K562 (cell line): ENCODE measurements at regions not wholly inside any gene's neighbourhood (a gene's known extent, or its start where the extent isn't known, plus 50 kb on each side); places are given as distances from the start of the nearest gene placed in this dataset.

ENCODE experiments used
- ATAC-seq: fragments of 200-7000 bp; cut with Tn5 transposase; 3 replicates; pipeline ENCODE4 v1.9.1; 2020; ENCODE audit warnings: moderate library complexity
- BruUV-seq: library from RNA; stranded (reverse); fragments of 400-500 nt; replicated peaks from 2 replicates; lab custom pipeline; 2021; lab: Mats Ljungman, UMichigan
- CTCF ChIA-PET: fragments of 300-600 bp; formaldehyde crosslinking; extraction: SDS; loops from one replicate; lab custom pipeline; 2021; ENCODE audit warnings: low intra/inter-chr PET ratio; lab: Yijun Ruan, JAX
- POLR2A ChIA-PET: fragments of 300-600, 350-650 bp; sonication (Branson Sonifier 250); formaldehyde crosslinking; extraction: SDS; loops from one replicate; lab custom pipeline; 2021; ENCODE audit warnings: antibody characterized with exemption, inconsistent platforms; lab: Yijun Ruan, JAX
- DNase-seq, 4 experiments: peaks; one replicate each; pipeline versions ENCODE4 v3.0.0 to v3.0.0-alpha.2; 2011 to 2018; ENCODE audit warnings: low spot score in 3 of 4, mixed read lengths in 3 of 4; ENCODE audit errors: extremely low read depth in 1 of 4
- FAIRE-seq: peaks from 2 replicates; lab custom pipeline; 2011; peaks lifted over from hg19 to GRCh38; lab: Jason Lieb, UNC
- H2AFZ ChIP-seq: 2 replicates; pipeline ENCODE4 v1.6.0; 2011; ENCODE audit warnings: low read depth, low read length, control low read depth, inconsistent platforms
- H3K27ac ChIP-seq: fragments of 200-600 bp; 3 replicates; pipeline ENCODE4 v1.8.0; 2011; ENCODE audit warnings: low read depth, mild to moderate bottlenecking, control low read depth, inconsistent platforms, low read length, moderate library complexity, mixed read lengths; ENCODE audit errors: extremely low read depth
- H3K27me3 ChIP-seq, 2 experiments: fragments of 300-600 bp in 1 of 2; 2 replicates in 1 of 2; 3 replicates in 1 of 2; pipeline versions ENCODE4 v1.6.0 to v1.8.0; 2011; ENCODE audit warnings: inconsistent platforms in 2 of 2, low read length in 2 of 2, mild to moderate bottlenecking in 1 of 2, mixed read lengths in 1 of 2, moderate library complexity in 1 of 2; ENCODE audit not compliant: control insufficient read depth in 2 of 2, insufficient read depth in 2 of 2
- H3K36me3 ChIP-seq: fragments of 300-600 bp; 3 replicates; pipeline ENCODE4 v1.8.0; 2011; ENCODE audit warnings: mild to moderate bottlenecking, low read length, inconsistent platforms; ENCODE audit not compliant: control insufficient read depth, insufficient read depth
- H3K4me1 ChIP-seq, 2 experiments: fragments of 200-600 bp in 1 of 2; replicated peaks in 1 of 2; 2 replicates in 1 of 2; 3 replicates in 1 of 2; pipeline versions ENCODE4 v1.5.1 to v1.8.0; 2011; ENCODE audit warnings: inconsistent platforms in 2 of 2, low read length in 2 of 2, mild to moderate bottlenecking in 1 of 2, mixed read lengths in 1 of 2, moderate library complexity in 1 of 2; ENCODE audit not compliant: control insufficient read depth in 2 of 2, insufficient read depth in 2 of 2
- H3K4me2 ChIP-seq: 2 replicates; pipeline ENCODE4 v1.6.1; 2011; ENCODE audit warnings: low read length, control low read depth, inconsistent platforms, mixed read lengths; ENCODE audit not compliant: insufficient read depth
- H3K4me3 ChIP-seq: fragments of 200-600 bp; sonication (generic), shearing (Covaris generic); 2 replicates; pipeline ENCODE4 v1.5.1; 2016; ENCODE audit warnings: control low read depth, inconsistent platforms
- H3K79me2 ChIP-seq: fragments of 200-600 bp; 3 replicates; pipeline ENCODE4 v1.8.0; 2011; ENCODE audit warnings: low read length, inconsistent platforms; ENCODE audit not compliant: control insufficient read depth, insufficient read depth
- H3K9ac ChIP-seq, 2 experiments: 2 replicates each; pipeline versions ENCODE4 v1.6.0 to v1.6.1; 2011; ENCODE audit warnings: low read depth in 2 of 2, low read length in 2 of 2, control low read depth in 1 of 2, inconsistent platforms in 1 of 2, mild to moderate bottlenecking in 1 of 2, mixed read lengths in 1 of 2; ENCODE audit not compliant: insufficient read depth in 1 of 2
- H3K9me1 ChIP-seq: one replicate; pipeline ENCODE4 v1.6.0; 2011; ENCODE audit warnings: inconsistent platforms, mild to moderate bottlenecking, low read length, moderate library complexity; ENCODE audit not compliant: control insufficient read depth, insufficient read depth
- H3K9me3 ChIP-seq: replicated peaks from 2 replicates; pipeline ENCODE4 v1.5.1; 2011; ENCODE audit warnings: low read depth, low read length, inconsistent platforms; ENCODE audit not compliant: control insufficient read depth, insufficient read depth
- H4K20me1 ChIP-seq: replicated peaks from 2 replicates; pipeline ENCODE4 v1.6.1; 2011; ENCODE audit warnings: low read length, inconsistent platforms, mixed read lengths; ENCODE audit not compliant: control insufficient read depth, insufficient read depth
- ARID2 ChIP-seq: fragments of 450-650 bp; IDR thresholded peaks from 2 replicates; pipeline ENCODE4 v1.6.1; 2017; ENCODE audit warnings: antibody characterized with exemption, mild to moderate bottlenecking
- BRD9 ChIP-seq: fragments of 450-650 bp; IDR thresholded peaks from 2 replicates; pipeline ENCODE4 v1.6.1; 2018; ENCODE audit warnings: low read depth; ENCODE audit not compliant: partially characterized antibody
- DDX20 ChIP-seq: fragments of 450-650 bp; IDR thresholded peaks from 2 replicates; pipeline ENCODE4 v1.6.1; 2016; ENCODE audit warnings: missing genetic modification characterization, low read depth, mild to moderate bottlenecking, missing compliant biosample characterization, moderate library complexity
- FOXJ2 ChIP-seq: fragments of 200-800 bp; sonication (Bioruptor generic); IDR thresholded peaks from 2 replicates; pipeline ENCODE4 v1.6.1; 2016; ENCODE audit warnings: missing genetic modification characterization, missing compliant biosample characterization
- NFYB ChIP-seq: IDR thresholded peaks from 2 replicates; pipeline ENCODE4 v1.6.1; 2011; ENCODE audit warnings: mild to moderate bottlenecking, moderate library complexity; ENCODE audit not compliant: insufficient read length; ENCODE audit errors: extremely low read depth
- RCOR1 ChIP-seq, 2 experiments: IDR thresholded peaks; 2 replicates each; pipeline ENCODE4 v1.6.1; 2012; ENCODE audit warnings: low read depth in 2 of 2, low read length in 2 of 2, borderline replicate concordance in 1 of 2, improper control_type of control experiment in 1 of 2
- TAF9B ChIP-seq: fragments of 450-650 bp; IDR thresholded peaks from 2 replicates; pipeline ENCODE4 v1.6.1; 2018; ENCODE audit warnings: mild to moderate bottlenecking; ENCODE audit not compliant: partially characterized antibody
- ZFP1 ChIP-seq: fragments of 450-650 bp; formaldehyde crosslinking; IDR thresholded peaks from 2 replicates; pipeline ENCODE4 v1.4.0; 2020; ENCODE audit warnings: mild to moderate bottlenecking, mixed read lengths
- ZNF444 ChIP-seq: fragments of 250-450 bp; sonication (Bioruptor Pico); IDR thresholded peaks from 2 replicates; pipeline ENCODE4 v1.4.0; 2020; ENCODE audit warnings: mild to moderate bottlenecking, moderate library complexity
- WGBS: fragments of 100-300 bp; shearing (Covaris generic); methylation state at CpG from one replicate; pipeline ENCODE4 v1.1.6; 2016; ENCODE audit warnings: low coverage, mixed read lengths; ENCODE audit not compliant: insufficient coverage; ENCODE audit errors: missing lambda C conversion rate; 5-methylcytosine and 5-hydroxymethylcytosine counted together
- in situ Hi-C: fragments of 300-500 bp; cut with MboI; formaldehyde crosslinking; loops from 4 replicates; pipeline ENCODE4 v1.15.0; 2018; ENCODE audit warnings: inconsistent platforms, mixed read lengths
- intact Hi-C: fragments of 100-400 bp; cut with micrococcal nuclease; formaldehyde crosslinking; loops from 2 replicates; pipeline ENCODE4 v1.14.2; 2022

- ChIA-PET POLR2A (interaction anchor here (1.2 kb wide), 1 partner anchor 22 kb away, joined by 4 read pairs; no protein-coding TSS in a partner anchor), CTCF (no interaction called here)
- H3K9me1 ChIP-seq = no peaks in the 10 kb centered on the region
- intact Hi-C loops = no loop called here
- no peaks in the 10 kb centered on the region for H3K79me2 ChIP-seq
- H3K27ac ChIP-seq = no peak overlapping the region
- no peaks in the 10 kb centered on the region for H3K36me3 ChIP-seq
- WGBS = 4% methylated on average over 8 of the region's 8 CpGs
- H3K9ac ChIP-seq = no peak overlapping the region
- H3K4me3 ChIP-seq = no peak overlapping the region
- H2AFZ ChIP-seq = no peak overlapping the region
- FAIRE-seq = no peak
- TF ChIP-seq ZNF444 (no peak), FOXJ2 (tag) (no peak), NFYB (no peak), RCOR1 (IDR thresholded peaks at IDR 0.05; ENCODE audit: borderline replicate concordance in 1 of 2, low read depth in 2 of 2, low read length in 2 of 2) (no peak), ZFP1 (no peak), TAF9B (no peak), DDX20 (tag) (no peak), ARID2 (no peak), BRD9 (no peak)
- no peak overlapping the region for H3K4me2 ChIP-seq
- H3K27me3 ChIP-seq = peaks cover 8 to 22% of the 10 kb centered on the region in 2 experiments
- no peaks in the 10 kb centered on the region; a peak in 1 of 5 replicates for H3K4me1 ChIP-seq
- H4K20me1 ChIP-seq = no peaks in the 10 kb centered on the region; the same call in 1 of the 2 replicates
- no peak for DNase-seq
- in situ Hi-C loops = no loop called here
- BruUV-seq = no TSS peak
- no peaks in the 10 kb centered on the region for H3K9me3 ChIP-seq
- ATAC-seq = no peak
These were observed 68.0 kb upstream of the ADPGK start for GRCh38 chr15:72851586-72851985.
